DOHH2 (cell line): ENCODE measurements at regions not wholly inside any gene's neighbourhood (a gene's known extent, or its start where the extent isn't known, plus 50 kb on each side); places are given as distances from the start of the nearest gene placed in this dataset.

ENCODE experiments used
- EZH2phosphoT487 ChIP-seq: fragments of 200-600 bp; sonication (generic); IDR thresholded peaks from 2 replicates; pipeline ENCODE4 v1.6.1; 2017; ENCODE audit warnings: borderline replicate concordance, mild to moderate bottlenecking, antibody characterized with exemption, low read length, moderate library complexity, mixed read lengths
- TF ChIP-seq, protein P1 (sequence below): fragments of 200-600 bp; sonication (generic); IDR thresholded peaks from one replicate; pipeline ENCODE4 v1.5.1; 2014; ENCODE audit warnings: antibody characterized with exemption, mild to moderate bottlenecking, low read depth, low read length; ENCODE audit not compliant: poor library complexity, severe bottlenecking

DNA sequence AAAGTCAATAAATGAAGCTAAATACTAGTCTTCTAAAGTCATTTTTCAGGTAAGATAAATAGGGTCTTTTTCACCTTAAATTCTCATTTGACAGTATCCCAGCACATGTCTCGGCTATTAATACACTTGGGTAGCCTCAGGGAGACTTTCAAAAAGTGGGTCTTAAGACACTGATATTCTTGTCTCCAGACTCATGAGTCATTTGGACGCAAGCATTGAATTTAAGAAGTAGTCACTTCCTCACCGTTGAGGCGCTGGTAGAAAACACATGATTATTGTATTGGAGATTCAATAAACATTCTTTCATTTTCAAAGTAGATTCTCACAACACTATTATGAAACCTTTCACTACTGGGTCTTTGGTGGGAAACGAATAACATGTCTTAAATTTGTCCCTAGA is 108.9 kb upstream of the SP8 start:
- TF ChIP-seq, protein P1, sequence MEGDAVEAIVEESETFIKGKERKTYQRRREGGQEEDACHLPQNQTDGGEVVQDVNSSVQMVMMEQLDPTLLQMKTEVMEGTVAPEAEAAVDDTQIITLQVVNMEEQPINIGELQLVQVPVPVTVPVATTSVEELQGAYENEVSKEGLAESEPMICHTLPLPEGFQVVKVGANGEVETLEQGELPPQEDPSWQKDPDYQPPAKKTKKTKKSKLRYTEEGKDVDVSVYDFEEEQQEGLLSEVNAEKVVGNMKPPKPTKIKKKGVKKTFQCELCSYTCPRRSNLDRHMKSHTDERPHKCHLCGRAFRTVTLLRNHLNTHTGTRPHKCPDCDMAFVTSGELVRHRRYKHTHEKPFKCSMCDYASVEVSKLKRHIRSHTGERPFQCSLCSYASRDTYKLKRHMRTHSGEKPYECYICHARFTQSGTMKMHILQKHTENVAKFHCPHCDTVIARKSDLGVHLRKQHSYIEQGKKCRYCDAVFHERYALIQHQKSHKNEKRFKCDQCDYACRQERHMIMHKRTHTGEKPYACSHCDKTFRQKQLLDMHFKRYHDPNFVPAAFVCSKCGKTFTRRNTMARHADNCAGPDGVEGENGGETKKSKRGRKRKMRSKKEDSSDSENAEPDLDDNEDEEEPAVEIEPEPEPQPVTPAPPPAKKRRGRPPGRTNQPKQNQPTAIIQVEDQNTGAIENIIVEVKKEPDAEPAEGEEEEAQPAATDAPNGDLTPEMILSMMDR: no peak
- TF ChIP-seq EZH2phosphoT487: no peak
